ENCODE measurements at regions not wholly inside any gene's neighbourhood (a gene's known extent, or its start where the extent isn't known, plus 50 kb on each side); places are given as distances from the start of the nearest gene placed in this dataset.

DNA sequence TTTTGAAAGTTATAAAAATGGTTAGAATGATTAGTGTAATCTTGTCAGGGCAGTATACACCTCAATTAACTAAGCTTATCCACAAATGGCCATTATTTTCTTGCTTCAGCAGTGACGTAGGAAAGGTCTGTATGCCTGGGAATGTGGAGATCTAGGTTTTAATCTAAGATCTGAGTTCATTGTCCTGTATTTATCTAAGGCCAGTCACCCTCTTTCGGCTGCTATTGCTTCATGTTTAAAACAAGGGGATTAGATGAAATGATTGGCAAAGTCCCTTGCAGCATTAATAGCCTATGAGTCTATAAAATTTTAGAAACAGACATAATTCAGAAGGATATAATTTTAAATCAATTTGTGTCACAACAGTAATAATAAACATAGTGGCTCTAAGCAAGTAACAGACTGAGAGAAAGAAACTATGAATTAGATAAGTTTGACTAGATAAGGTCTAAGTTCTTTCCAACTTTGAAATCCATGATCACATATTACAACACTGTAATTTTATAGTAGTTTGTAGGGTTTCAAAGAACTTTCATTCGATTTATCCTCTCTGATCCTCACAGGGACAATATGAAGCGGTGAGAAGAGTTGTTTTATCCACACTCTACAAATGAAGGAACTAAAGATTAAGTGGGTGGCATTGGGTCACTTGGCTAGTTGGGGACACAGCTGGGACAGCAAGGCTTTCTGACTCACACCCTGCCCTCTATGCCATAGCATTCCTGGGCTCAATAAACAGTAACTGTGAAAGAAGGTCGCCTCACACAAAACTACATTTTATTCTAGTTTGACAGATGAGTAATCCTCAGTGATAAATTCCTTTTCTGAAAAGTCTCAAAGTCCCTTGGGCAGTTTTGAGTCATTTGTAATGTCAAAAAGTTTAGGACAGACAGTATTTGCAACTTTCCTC lies 60.6 kb upstream of the RDX start:
- TF ChIP-seq, protein P1, sequence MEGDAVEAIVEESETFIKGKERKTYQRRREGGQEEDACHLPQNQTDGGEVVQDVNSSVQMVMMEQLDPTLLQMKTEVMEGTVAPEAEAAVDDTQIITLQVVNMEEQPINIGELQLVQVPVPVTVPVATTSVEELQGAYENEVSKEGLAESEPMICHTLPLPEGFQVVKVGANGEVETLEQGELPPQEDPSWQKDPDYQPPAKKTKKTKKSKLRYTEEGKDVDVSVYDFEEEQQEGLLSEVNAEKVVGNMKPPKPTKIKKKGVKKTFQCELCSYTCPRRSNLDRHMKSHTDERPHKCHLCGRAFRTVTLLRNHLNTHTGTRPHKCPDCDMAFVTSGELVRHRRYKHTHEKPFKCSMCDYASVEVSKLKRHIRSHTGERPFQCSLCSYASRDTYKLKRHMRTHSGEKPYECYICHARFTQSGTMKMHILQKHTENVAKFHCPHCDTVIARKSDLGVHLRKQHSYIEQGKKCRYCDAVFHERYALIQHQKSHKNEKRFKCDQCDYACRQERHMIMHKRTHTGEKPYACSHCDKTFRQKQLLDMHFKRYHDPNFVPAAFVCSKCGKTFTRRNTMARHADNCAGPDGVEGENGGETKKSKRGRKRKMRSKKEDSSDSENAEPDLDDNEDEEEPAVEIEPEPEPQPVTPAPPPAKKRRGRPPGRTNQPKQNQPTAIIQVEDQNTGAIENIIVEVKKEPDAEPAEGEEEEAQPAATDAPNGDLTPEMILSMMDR (conservative IDR thresholded peaks at IDR 0.05; ENCODE audit: low read depth, low read length), result no peak
- no peak for TF ChIP-seq EZH2 (IDR thresholded peaks at IDR 0.05; ENCODE audit: borderline replicate concordance, low read depth, low read length, poor library complexity, severe bottlenecking)

Measured in A673 (cell line).